NCI-H774 (cell line): ENCODE measurements at regions not wholly inside any gene's neighbourhood (a gene's known extent, or its start where the extent isn't known, plus 50 kb on each side); places are given as distances from the start of the nearest gene placed in this dataset.

Source experiments
- DNase-seq: peaks from one replicate; lab custom pipeline; 2025; lab: John Stamatoyannopoulos, UW

- DNase-seq, result no peak
Observed at GRCh38 chr2:20523073-20523798, 76.4 kb downstream of the RHOB start.

- no peak for DNase-seq
Observed at GRCh38 chr2:20523799-20524187, 76.9 kb downstream of the RHOB start.

- DNase-seq, result no peak
Observed at GRCh38 chr2:20524412-20525040, 77.7 kb downstream of the RHOB start.

GRCh38 chr2:20525041-20526035, 78.5 kb downstream of the RHOB start:
- no peak for DNase-seq

DNA sequence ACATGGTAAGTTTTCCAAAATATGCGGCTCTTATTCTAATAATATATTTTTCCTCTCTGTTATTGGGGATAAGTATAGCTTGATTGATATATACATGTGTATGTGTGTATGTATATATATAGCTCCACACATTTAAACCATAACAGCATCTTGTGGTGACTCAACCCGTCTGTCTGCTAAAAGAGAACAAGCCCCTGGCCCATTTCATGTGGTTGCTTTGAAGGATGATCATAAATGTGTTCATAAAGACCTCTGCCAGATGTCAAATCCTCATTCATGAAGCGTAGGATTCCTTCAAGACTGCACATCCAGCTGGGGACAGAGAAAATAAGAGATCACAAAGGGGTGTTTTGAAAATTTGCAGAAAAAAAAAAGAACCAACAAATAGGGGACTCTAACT, 79.3 kb downstream of the RHOB start:
- DNase-seq, result no peak

- no peak for DNase-seq
Observed at GRCh38 chr2:20526708-20527107, 79.8 kb downstream of the RHOB start.

DNA sequence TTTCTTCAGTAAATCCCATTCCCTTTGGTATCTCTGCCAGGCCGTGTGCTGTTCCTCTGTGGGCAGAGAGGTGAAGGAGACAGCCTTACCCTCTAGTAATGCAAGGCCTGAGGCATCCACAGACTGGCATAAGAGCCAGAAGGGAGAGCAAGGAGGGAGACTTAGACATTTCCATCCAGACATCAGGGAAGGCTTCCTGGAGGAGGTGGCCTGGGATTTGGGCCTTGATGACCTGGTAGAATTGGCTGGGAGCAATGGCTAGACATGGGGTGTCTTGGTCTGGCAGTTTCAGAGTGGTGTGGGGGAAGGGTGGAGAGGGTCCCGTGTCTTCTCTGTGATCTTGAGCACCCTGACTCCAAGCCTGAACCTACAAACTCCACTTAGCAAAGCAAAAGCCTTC, 81.8 kb downstream of the RHOB start:
- DNase-seq, result no peak

- DNase-seq, result no peak
Observed at GRCh38 chr2:20530520-20530919, 83.6 kb downstream of the RHOB start.

- no peak for DNase-seq
Observed at GRCh38 chr2:20531633-20532262, 84.9 kb downstream of the RHOB start.

DNA sequence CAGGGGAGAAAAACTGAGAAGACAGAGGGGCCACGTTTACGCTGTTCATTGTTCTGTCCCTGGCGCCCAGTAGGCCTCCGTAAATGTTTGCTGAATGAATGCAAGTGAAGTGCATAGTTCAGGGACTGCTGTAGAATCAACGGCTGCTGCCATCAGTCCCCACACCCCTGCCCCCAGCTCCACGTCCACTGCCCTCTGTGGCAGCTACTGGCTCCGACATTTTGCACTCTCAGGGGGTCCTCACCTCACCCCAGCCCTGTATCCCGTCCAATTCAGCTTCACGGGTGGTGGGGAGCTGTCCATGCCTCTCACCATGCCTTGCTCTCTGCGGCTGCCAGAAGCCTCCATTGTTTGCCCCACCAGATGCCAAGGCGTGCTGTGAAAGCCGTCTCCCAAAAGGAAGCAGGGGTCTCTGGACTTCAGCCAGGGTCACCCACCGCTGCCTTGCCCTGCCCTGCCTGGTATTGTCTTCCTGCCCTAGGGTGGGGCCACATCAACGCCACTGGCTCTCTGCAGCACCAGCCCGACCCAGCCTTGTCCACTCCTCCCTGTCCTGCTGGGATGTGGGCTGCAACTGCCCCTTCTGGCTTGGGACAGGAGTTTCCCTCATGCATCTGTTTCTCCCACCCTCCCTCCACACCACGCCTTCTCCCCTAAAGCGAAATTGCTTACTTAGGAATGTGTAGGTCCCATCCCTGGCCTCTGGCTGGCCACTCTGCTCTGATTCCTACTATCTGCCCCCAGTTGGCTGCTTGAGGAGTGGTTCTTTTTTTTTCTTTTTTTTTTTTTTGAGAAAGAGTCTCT, 86.0 kb downstream of the RHOB start:
- no peak for DNase-seq

DNA sequence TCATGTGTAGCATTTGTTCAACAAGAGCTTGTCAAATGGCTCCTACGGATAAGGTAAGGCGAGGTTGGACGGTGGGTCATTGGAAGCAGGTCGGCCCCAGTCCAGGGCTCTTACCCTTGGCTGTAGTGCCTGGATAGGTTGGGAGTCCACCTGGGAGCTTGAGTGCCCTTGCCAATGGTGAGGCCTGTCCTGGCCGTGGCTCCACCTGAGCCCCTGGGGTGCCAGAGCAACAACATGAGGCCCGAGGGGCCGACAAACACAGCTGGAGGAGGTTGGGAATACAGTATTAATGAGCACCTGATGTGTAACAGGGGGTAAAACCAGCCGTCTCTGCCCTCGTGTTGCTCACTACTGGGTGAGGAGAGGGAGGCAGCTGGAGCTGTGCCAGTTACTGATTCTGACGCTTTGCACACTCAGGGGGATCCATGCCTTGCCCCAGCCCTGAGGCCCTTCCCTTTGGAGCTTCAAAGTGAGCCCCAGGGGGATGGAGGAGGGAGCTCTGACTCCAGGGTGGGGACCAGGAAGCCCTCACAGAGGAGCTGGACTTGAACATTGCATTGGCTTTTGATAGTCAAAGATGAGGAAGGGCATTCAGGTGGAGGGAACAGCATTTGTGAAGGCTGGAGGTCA, 87.2 kb downstream of the RHOB start:
- no peak for DNase-seq

- no peak for DNase-seq
Observed at GRCh38 chr2:20534913-20535801, 88.3 kb downstream of the RHOB start.

DNA sequence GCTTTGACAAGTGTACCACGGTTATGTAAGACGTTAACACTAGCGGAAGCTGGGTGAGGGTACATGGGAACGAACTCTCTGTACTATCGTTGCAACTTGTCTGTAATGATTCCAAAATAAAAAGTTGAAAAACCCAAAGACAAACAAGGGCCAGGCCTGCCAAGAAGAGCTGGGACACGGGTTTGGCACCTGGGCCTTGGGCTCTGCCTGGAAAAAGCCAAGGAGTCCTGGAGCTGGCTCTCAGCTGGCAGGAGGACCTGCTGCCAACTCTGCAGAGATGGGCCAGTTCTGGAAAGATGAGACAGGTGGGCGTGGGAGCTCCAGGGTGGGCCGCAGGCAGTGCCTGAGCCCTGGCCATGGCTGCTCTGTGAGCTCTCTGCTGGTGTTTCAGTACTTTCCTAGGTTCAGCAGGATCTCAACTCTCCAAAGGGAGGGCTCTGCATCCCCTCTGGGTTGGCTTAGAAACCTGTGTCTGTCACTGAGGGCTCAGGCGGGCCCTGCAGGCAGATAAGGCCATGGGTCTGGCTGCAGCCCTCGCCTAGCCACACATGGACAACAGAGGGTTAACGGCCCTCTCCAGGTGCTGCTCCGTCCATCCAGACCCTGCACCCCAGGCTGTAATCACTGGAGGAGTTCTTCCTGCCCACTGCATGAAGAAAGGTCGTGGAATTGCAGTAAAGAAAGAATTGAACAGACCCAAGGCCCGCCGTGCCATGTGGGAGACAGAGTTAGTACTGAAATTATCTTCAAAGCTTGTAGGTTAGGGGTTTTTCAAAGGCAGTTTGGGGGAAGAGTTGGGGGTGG, 89.9 kb downstream of the RHOB start:
- DNase-seq, result no peak

- no peak for DNase-seq
Observed at GRCh38 chr2:20537423-20538307, 90.8 kb downstream of the RHOB start.

GRCh38 chr2:20538308-20539132, 91.6 kb downstream of the RHOB start:
- no peak for DNase-seq

DNA sequence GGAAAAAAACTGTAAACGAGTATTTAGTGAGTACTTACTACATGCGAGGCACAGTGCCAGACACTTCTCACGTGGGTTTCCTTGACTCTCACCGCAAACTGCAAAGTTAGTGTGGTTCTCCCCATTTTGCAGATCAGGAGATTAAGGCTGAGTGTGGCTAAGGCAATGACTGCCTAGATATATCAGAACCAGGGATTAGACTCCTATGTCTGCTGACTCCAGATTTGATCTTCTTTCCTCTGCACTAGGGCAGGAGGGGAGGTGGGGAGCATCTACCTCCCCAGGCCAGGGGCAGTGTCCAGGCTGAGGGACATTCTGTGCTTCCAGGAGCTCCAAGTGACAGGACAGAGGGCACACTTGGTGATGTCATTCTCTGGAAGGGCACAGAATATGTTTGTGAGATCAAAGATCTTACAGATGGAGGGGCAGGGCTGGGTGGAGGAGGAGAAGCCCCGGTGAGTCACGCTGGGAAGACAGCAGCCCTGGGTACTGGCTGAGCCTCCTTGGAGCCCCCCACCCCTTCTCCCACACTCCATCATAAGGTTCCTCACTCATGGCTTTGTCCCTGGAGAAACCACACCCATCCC, 92.4 kb downstream of the RHOB start:
- no peak for DNase-seq
